Aorta (tissue), 5 donors: ENCODE measurements at regions not wholly inside any gene's neighbourhood (a gene's known extent, or its start where the extent isn't known, plus 50 kb on each side); places are given as distances from the start of the nearest gene placed in this dataset.
"Not testable (repeated sequence)": the region's sequence is repeated elsewhere in the genome, so short reads cannot be mapped to it uniquely, and the experiment has no call there.

Experiments used
- ATAC-seq: fragments of 200-7000 bp; cut with Tn5 transposase; one replicate; pipeline ENCODE4 v1.9.1; 2022; ENCODE audit warnings: moderate library complexity; ENCODE audit not compliant: low FRiP score
- DNase-seq, 2 donors: peaks; one replicate each; pipeline ENCODE4 v3.0.0-alpha.2; 2020
- H3K27ac ChIP-seq, 2 donors: one replicate each; pipeline ENCODE4 v1.5.1; 2013; ENCODE audit warnings: low read length in 2 of 2, mild to moderate bottlenecking in 2 of 2, moderate library complexity in 2 of 2, control low read depth in 1 of 2, inconsistent platforms in 1 of 2, low read depth in 1 of 2
- H3K27me3 ChIP-seq, 2 donors: one replicate each; pipeline ENCODE4 v1.6.1; 2013; ENCODE audit warnings: control low read depth in 1 of 2, low read length in 1 of 2, mild to moderate bottlenecking in 1 of 2, moderate library complexity in 1 of 2; ENCODE audit not compliant: insufficient read depth in 2 of 2, control insufficient read depth in 1 of 2
- H3K36me3 ChIP-seq, 2 donors: one replicate each; pipeline ENCODE4 v1.6.1; 2013; ENCODE audit warnings: control low read depth in 1 of 2, low read length in 1 of 2, mild to moderate bottlenecking in 1 of 2; ENCODE audit not compliant: insufficient read depth in 2 of 2, control insufficient read depth in 1 of 2
- H3K4me1 ChIP-seq, 2 donors: one replicate each; pipeline ENCODE4 v1.6.1; 2013; ENCODE audit warnings: low read length in 2 of 2, control low read depth in 1 of 2, mild to moderate bottlenecking in 1 of 2, moderate library complexity in 1 of 2; ENCODE audit not compliant: insufficient read depth in 2 of 2, control insufficient read depth in 1 of 2
- H3K4me3 ChIP-seq, 2 donors: one replicate each; pipeline ENCODE4 v1.5.1; 2013; ENCODE audit warnings: low read length in 2 of 2, control low read depth in 1 of 2, mild to moderate bottlenecking in 1 of 2
- H3K9me3 ChIP-seq: one replicate; pipeline ENCODE4 v1.6.1; 2013; ENCODE audit warnings: mild to moderate bottlenecking, low read length; ENCODE audit not compliant: control insufficient read depth
- WGBS, 2 donors: extraction: QIAGEN DNeasy Blood & Tissue Kit; methylation state at CpG; one replicate each; pipeline ENCODE4 v1.1.7; 2013; 5-methylcytosine and 5-hydroxymethylcytosine counted together
- intact Hi-C, 2 donors: fragments of 100-400 bp; cut with DNase I; formaldehyde crosslinking; loops; one replicate each; pipeline versions ENCODE4 v1.14.2 to v1.15.0; 2022
- donor health status: healthy with polysubstance abuse.
- donor health status: Bipolar disorder and iron deficiency.
- donor health status: DM: no; HTN: no; CAD: no.
- donor health status: DM: no; HTN: no; CAD: no.
- donor health status: DM: yes; HTN: yes; CAD: no.

- Histone ChIP-seq H3K36me3 (no peaks in the 10 kb centered on the region), H3K4me3 (no peak overlapping the region), H3K27ac (no peak overlapping the region), H3K27me3 (peaks cover 0 to 2% of the 10 kb centered on the region in 2 donors), H3K4me1 (no peaks in the 10 kb centered on the region), H3K9me3 (peaks cover 3% of the 10 kb centered on the region)
- WGBS, 2 donors: 2 to 12% methylated on average over 31 of the region's 31 CpGs
- no peak for ATAC-seq
- no peak for DNase-seq
- intact Hi-C loops: no loop called here
These were observed 320.3 kb downstream of the FAM72C start for GRCh38 chr1:143651350-143651992.

- 4 to 25% methylated on average over 1 of the region's 1 CpG for WGBS, 2 donors
- DNase-seq, H3K4me3 ChIP-seq, H3K9me3 ChIP-seq, ATAC-seq, H3K27ac ChIP-seq, H3K27me3 ChIP-seq, H3K36me3 ChIP-seq, intact Hi-C loops, H3K4me1 ChIP-seq: not testable (repeated sequence)
These were observed 327.8 kb downstream of the FAM72C start for GRCh38 chr1:143644035-143644434.

- H3K4me1 ChIP-seq: no peaks in the 10 kb centered on the region
- DNase-seq: no peak
- no peaks in the 10 kb centered on the region for H3K36me3 ChIP-seq
- H3K4me3 ChIP-seq: no peak overlapping the region
- 1 to 2% methylated on average over 52 to 56 of the region's 56 CpGs for WGBS, 2 donors
- intact Hi-C loops: no loop called here
- H3K9me3 ChIP-seq: no peaks in the 10 kb centered on the region
- H3K27me3 ChIP-seq: no peaks in the 10 kb centered on the region
- ATAC-seq: no peak
- H3K27ac ChIP-seq: no peak overlapping the region
These were observed 328.5 kb downstream of the FAM72C start for GRCh38 chr1:143643148-143643885.

- ATAC-seq (no peak), DNase-seq (no peak)
- H3K9me3 ChIP-seq: no peaks in the 10 kb centered on the region
- no peaks in the 10 kb centered on the region for H3K27me3 ChIP-seq
- no peak overlapping the region for H3K27ac ChIP-seq
- H3K36me3 ChIP-seq: no peaks in the 10 kb centered on the region
- no peaks in the 10 kb centered on the region for H3K4me1 ChIP-seq
- intact Hi-C loops: no loop called here
- H3K4me3 ChIP-seq: no peak overlapping the region
- 37 to 38% methylated on average over 2 of the region's 2 CpGs for WGBS, 2 donors
These were observed 345.9 kb downstream of the FAM72C start for GRCh38 chr1:143625886-143626285.

- ATAC-seq: no peak
- Histone ChIP-seq H3K36me3 (no peaks in the 10 kb centered on the region), H3K27me3 (no peaks in the 10 kb centered on the region), H3K4me1 (no peaks in the 10 kb centered on the region), H3K27ac (no peak overlapping the region), H3K9me3 (no peaks in the 10 kb centered on the region), H3K4me3 (no peak overlapping the region)
- no peak for DNase-seq
- intact Hi-C loops: no loop called here
- 71 to 80% methylated on average over 12 of the region's 12 CpGs for WGBS, 2 donors
These were observed 351.9 kb downstream of the FAM72C start for GRCh38 chr1:143619851-143620250.

- DNase-seq (no peak), ATAC-seq (no peak)
- Histone ChIP-seq H3K4me1 (no peaks in the 10 kb centered on the region), H3K27ac (no peak overlapping the region), H3K4me3 (no peak overlapping the region), H3K27me3 (peaks cover 0 to 1% of the 10 kb centered on the region in 2 donors), H3K9me3 (no peaks in the 10 kb centered on the region), H3K36me3 (no peaks in the 10 kb centered on the region)
- intact Hi-C loops: no loop called here
- 29 to 33% methylated on average over 2 of the region's 2 CpGs for WGBS, 2 donors
These were observed 360.6 kb downstream of the FAM72C start for GRCh38 chr1:143611159-143611558.

GRCh38 chr1:143610196-143610595 lies 361.6 kb downstream of the FAM72C start:
- H3K4me3 ChIP-seq: no peak overlapping the region
- DNase-seq (no peak), ATAC-seq (no peak)
- H3K36me3 ChIP-seq: no peaks in the 10 kb centered on the region
- intact Hi-C loops: no loop called here
- 92 to 94% methylated on average over 11 of the region's 11 CpGs for WGBS, 2 donors
- no peaks in the 10 kb centered on the region for H3K9me3 ChIP-seq
- H3K27me3 ChIP-seq: peaks cover 0 to 1% of the 10 kb centered on the region in 2 donors
- no peaks in the 10 kb centered on the region for H3K4me1 ChIP-seq
- no peak overlapping the region for H3K27ac ChIP-seq

- DNase-seq (no peak), ATAC-seq (no peak)
- H3K27me3 ChIP-seq: no peaks in the 10 kb centered on the region
- H3K9me3 ChIP-seq: no peaks in the 10 kb centered on the region
- no peaks in the 10 kb centered on the region for H3K4me1 ChIP-seq
- no peak overlapping the region for H3K27ac ChIP-seq
- no peak overlapping the region for H3K4me3 ChIP-seq
- no peaks in the 10 kb centered on the region for H3K36me3 ChIP-seq
- intact Hi-C loops: no loop called here
These were observed 366.9 kb downstream of the FAM72C start for GRCh38 chr1:143604887-143605286.

GRCh38 chr1:143584508-143584907 lies 387.3 kb downstream of the FAM72C start:
- no peaks in the 10 kb centered on the region for H3K36me3 ChIP-seq
- no peaks in the 10 kb centered on the region for H3K9me3 ChIP-seq
- no peaks in the 10 kb centered on the region for H3K4me1 ChIP-seq
- intact Hi-C loops: no loop called here
- DNase-seq (no peak), ATAC-seq (no peak)
- H3K27ac ChIP-seq: no peak overlapping the region
- 72 to 75% methylated on average over 4 of the region's 4 CpGs for WGBS, 2 donors
- no peaks in the 10 kb centered on the region for H3K27me3 ChIP-seq
- H3K4me3 ChIP-seq: no peak overlapping the region
